ENCODE measurements at regions not wholly inside any gene's neighbourhood (a gene's known extent, or its start where the extent isn't known, plus 50 kb on each side); places are given as distances from the start of the nearest gene placed in this dataset.
A peak's percentile ranks its signal among the peaks of the same experiment; 100 is the strongest.

DNA sequence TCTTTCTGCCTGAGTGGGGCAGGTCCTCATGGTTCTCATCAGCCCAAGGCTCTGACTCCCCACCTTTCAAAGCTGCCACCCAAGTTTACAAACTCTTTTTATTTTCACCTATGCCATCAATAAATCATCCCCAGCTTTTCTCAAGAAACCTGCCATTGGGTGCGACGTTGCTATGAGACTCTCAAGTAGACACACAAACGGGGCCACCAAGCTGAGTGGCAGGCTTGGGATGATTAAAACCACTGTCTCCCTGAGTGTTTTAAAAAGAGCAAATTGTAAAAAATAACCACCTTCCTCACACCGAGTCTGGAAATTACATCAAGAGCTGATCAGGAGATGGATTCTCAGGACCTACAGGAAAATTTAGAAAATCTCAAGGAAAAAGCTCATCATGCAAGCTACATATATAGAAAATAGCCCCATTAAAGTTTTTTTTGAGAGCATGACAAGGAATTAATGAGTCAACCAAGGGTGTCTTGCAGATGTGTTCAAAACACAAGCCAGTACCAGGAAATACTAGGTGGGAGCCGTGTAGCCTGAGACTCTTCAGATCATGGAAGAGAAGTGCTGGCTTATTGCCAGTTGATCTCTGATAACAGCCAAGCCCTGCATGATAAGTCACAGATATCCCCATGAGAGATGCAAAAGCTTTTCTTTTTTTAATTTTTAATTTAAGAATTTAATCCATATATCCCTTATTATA lies 158.4 kb upstream of the BACE2 start:
- TF ChIP-seq, protein P1, sequence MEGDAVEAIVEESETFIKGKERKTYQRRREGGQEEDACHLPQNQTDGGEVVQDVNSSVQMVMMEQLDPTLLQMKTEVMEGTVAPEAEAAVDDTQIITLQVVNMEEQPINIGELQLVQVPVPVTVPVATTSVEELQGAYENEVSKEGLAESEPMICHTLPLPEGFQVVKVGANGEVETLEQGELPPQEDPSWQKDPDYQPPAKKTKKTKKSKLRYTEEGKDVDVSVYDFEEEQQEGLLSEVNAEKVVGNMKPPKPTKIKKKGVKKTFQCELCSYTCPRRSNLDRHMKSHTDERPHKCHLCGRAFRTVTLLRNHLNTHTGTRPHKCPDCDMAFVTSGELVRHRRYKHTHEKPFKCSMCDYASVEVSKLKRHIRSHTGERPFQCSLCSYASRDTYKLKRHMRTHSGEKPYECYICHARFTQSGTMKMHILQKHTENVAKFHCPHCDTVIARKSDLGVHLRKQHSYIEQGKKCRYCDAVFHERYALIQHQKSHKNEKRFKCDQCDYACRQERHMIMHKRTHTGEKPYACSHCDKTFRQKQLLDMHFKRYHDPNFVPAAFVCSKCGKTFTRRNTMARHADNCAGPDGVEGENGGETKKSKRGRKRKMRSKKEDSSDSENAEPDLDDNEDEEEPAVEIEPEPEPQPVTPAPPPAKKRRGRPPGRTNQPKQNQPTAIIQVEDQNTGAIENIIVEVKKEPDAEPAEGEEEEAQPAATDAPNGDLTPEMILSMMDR (IDR thresholded peaks at IDR 0.05), result no peak
- TF ChIP-seq EP300 (IDR thresholded peaks at IDR 0.05) (no peak), POLR2AphosphoS5 (IDR thresholded peaks at IDR 0.05) (no peak), POLR2A (IDR thresholded peaks at IDR 0.05) (no peak)
- Histone ChIP-seq H3K9me3 (peaks cover 0 to 5% (median 0%) of the 10 kb centered on the region in 4 donors), H3K27me3 (peaks cover 0 to 8% (median 0%) of the 10 kb centered on the region in 3 donors), H3K36me3 (no peaks in the 10 kb centered on the region), H3K4me1 (no peaks in the 10 kb centered on the region), H3K27ac (no peak overlapping the region), H3K4me3 (no peak overlapping the region)
- 65 to 71% (median 69%) methylated on average over 5 of the region's 5 CpGs for WGBS, 5 donors
- peak in 1 of 2 donors; percentile 36 for DNase-seq
- intact Hi-C loops (cut with DNase I; ENCODE audit: low total_unique reads), result no loop called here

DNA sequence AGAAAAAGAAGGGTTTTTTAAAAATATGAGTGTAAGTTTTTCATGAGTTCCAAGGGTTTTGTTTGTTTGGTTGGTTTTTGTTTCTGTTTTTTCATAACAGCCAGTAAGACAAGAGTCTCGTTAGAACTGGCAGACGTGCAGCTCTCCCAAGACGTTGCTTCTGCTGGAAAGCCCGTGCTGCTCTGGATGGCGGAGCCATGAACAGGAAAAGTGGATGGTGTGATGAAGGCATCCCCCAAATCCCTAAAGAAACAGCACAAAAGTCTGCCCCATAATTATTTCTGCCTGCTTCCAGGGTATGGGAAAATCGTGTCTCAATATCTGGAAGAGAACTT lies 157.9 kb upstream of the BACE2 start:
- peaks cover 0 to 5% (median 0%) of the 10 kb centered on the region in 4 donors for H3K9me3 ChIP-seq
- no peak for DNase-seq
- intact Hi-C loops (cut with DNase I; ENCODE audit: low total_unique reads), result no loop called here
- H3K27ac ChIP-seq, result no peak overlapping the region
- peaks cover 0 to 8% (median 0%) of the 10 kb centered on the region in 3 donors for H3K27me3 ChIP-seq
- H3K4me3 ChIP-seq, result no peak overlapping the region
- no peaks in the 10 kb centered on the region for H3K36me3 ChIP-seq
- WGBS, 5 donors, result 33 to 45% (median 39%) methylated on average over 6 of the region's 6 CpGs
- H3K4me1 ChIP-seq, result no peaks in the 10 kb centered on the region
- TF ChIP-seq, protein P1 (IDR thresholded peaks at IDR 0.05), result no peak
- TF ChIP-seq POLR2A (IDR thresholded peaks at IDR 0.05) (no peak), EP300 (IDR thresholded peaks at IDR 0.05) (no peak), POLR2AphosphoS5 (IDR thresholded peaks at IDR 0.05) (no peak)

DNA sequence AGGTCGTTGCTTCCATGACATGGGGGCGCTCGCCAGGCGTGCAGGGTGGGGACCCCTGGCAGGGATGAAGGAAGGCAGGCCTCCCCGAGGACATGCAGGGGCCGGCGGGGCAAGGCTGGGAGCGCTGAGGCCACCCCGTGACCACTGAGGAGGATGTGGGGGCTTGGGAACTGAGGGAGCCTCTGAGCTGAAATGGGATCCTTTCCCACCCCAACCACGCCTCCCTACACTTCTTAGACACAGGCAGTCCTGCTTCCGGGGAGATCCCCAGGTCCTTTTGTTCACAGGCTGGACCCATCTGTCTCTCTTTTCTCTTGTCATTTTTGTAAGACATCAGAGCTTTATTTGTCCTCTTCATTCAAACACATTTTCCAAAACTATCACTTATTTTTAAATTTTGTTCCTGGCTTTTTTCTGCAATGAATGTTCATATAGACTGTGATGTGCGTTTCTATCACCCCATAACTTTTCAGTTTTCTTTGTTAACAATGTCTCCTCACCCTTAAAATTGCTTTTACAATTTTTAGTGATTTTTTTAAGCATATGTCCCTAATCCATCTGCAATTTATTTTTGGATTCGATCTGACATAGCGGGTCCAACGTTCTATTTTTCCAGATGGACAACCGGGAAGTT lies 156.7 kb upstream of the BACE2 start:
- H3K9me3 ChIP-seq, result peaks cover 0 to 5% (median 0%) of the 10 kb centered on the region in 4 donors
- no peak for DNase-seq
- no peak overlapping the region for H3K27ac ChIP-seq
- no peak for TF ChIP-seq POLR2A (IDR thresholded peaks at IDR 0.05)
- TF ChIP-seq, protein P1 (IDR thresholded peaks at IDR 0.05), result no peak
- TF ChIP-seq POLR2AphosphoS5 (IDR thresholded peaks at IDR 0.05), result no peak
- TF ChIP-seq EP300 (IDR thresholded peaks at IDR 0.05), result no peak
- WGBS, 5 donors, result 77 to 79% (median 78%) methylated on average over 16 of the region's 16 CpGs
- intact Hi-C loops (cut with DNase I; ENCODE audit: low total_unique reads), result no loop called here
- no peaks in the 10 kb centered on the region for H3K4me1 ChIP-seq
- H3K4me3 ChIP-seq, result no peak overlapping the region
- no peaks in the 10 kb centered on the region for H3K36me3 ChIP-seq
- peaks cover 0 to 8% (median 0%) of the 10 kb centered on the region in 3 donors for H3K27me3 ChIP-seq

DNA sequence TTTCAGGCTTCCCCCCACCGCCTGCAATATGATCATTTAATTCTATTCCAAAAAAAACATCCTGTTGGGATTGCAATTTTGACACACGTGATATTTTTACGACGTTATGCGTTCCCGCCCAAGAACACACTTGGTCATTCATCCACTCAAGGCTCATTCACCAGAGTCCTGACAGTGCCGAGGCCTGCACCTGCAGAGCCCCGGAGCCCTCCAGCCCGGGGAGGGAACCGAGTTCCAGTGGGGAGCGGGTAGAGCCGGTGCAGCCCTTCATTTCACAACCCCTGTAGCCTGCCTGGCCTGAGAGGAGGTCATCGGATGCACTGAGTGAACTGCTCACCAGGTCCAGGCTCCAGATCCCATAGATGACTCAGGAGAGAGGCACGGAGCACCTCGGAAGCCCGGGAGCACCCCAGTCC lies 156.0 kb upstream of the BACE2 start:
- TF ChIP-seq POLR2A (IDR thresholded peaks at IDR 0.05) (no peak), POLR2AphosphoS5 (IDR thresholded peaks at IDR 0.05) (no peak), EP300 (IDR thresholded peaks at IDR 0.05) (no peak)
- TF ChIP-seq, protein P1 (IDR thresholded peaks at IDR 0.05), result no peak
- 77 to 88% (median 87%) methylated on average over 16 of the region's 16 CpGs for WGBS, 5 donors
- no peak overlapping the region for H3K27ac ChIP-seq

More for the DNA sequence above, 156.0 kb upstream of the BACE2 start:
- intact Hi-C loops (cut with DNase I; ENCODE audit: low total_unique reads), result no loop called here
- H3K27me3 ChIP-seq, result peaks cover 0 to 8% (median 0%) of the 10 kb centered on the region in 3 donors
- H3K4me1 ChIP-seq, result no peaks in the 10 kb centered on the region
- peaks cover 0 to 5% (median 0%) of the 10 kb centered on the region in 4 donors for H3K9me3 ChIP-seq
- H3K4me3 ChIP-seq, result no peak overlapping the region
- H3K36me3 ChIP-seq, result no peaks in the 10 kb centered on the region
- DNase-seq, result no peak
